LNCaP clone FGC (cell line): ENCODE measurements at regions not wholly inside any gene's neighbourhood (a gene's known extent, or its start where the extent isn't known, plus 50 kb on each side); places are given as distances from the start of the nearest gene placed in this dataset.

Experiments
- DNase-seq: peaks from one replicate; pipeline ENCODE4 v3.0.0-alpha.2; 2011; ENCODE audit warnings: low read depth
- H3K4me3 ChIP-seq: 2 replicates; pipeline ENCODE4 v1.5.1; 2011; ENCODE audit warnings: mild to moderate bottlenecking, low read depth, low read length, control low read depth
- TF ChIP-seq, protein P1 (sequence below): IDR thresholded peaks from 2 replicates; pipeline ENCODE4 v1.5.1; 2012; ENCODE audit warnings: mild to moderate bottlenecking; ENCODE audit not compliant: control insufficient read depth, insufficient read depth; ENCODE audit errors: extremely low read depth

GRCh38 chr17:36863676-36864612 is 73.3 kb upstream of the LHX1 start:
- no peak for DNase-seq
- TF ChIP-seq, protein P1, sequence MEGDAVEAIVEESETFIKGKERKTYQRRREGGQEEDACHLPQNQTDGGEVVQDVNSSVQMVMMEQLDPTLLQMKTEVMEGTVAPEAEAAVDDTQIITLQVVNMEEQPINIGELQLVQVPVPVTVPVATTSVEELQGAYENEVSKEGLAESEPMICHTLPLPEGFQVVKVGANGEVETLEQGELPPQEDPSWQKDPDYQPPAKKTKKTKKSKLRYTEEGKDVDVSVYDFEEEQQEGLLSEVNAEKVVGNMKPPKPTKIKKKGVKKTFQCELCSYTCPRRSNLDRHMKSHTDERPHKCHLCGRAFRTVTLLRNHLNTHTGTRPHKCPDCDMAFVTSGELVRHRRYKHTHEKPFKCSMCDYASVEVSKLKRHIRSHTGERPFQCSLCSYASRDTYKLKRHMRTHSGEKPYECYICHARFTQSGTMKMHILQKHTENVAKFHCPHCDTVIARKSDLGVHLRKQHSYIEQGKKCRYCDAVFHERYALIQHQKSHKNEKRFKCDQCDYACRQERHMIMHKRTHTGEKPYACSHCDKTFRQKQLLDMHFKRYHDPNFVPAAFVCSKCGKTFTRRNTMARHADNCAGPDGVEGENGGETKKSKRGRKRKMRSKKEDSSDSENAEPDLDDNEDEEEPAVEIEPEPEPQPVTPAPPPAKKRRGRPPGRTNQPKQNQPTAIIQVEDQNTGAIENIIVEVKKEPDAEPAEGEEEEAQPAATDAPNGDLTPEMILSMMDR = no peak
- no peak overlapping the region for H3K4me3 ChIP-seq

DNA sequence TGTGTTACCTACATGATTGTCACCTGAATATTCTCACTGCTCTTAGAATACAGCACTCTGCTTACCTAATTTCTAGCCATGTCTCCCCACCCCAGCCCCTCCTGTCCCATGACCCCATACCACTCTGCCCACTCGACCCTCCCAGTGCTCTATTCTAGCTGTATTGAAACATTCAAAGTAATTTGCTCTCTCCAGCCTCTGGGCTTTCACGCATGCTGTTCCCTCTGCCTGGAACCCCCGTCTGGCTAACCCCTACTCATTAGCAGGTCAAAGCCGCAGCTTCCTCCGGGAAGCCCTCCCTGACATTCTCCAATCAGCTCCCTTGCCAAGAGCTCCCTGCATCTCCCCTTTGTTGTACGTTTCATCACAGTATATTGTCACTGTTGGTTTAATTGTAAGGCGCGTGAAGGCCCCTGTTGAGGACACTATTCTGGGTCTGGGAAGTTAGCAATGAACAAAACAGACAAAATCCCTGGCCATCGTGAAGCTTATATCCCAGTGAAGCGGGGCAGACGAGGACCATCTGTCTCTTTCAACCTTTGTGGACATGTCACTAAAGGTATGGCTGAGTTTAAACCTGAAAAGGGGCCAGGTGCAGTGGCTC is 72.3 kb upstream of the LHX1 start:
- no peak overlapping the region for H3K4me3 ChIP-seq
- no peak for DNase-seq
- TF ChIP-seq, protein P1 = no peak

GRCh38 chr17:36867716-36868341 is 69.4 kb upstream of the LHX1 start:
- DNase-seq = no peak
- TF ChIP-seq, protein P1 = no peak
- no peak overlapping the region for H3K4me3 ChIP-seq

DNA sequence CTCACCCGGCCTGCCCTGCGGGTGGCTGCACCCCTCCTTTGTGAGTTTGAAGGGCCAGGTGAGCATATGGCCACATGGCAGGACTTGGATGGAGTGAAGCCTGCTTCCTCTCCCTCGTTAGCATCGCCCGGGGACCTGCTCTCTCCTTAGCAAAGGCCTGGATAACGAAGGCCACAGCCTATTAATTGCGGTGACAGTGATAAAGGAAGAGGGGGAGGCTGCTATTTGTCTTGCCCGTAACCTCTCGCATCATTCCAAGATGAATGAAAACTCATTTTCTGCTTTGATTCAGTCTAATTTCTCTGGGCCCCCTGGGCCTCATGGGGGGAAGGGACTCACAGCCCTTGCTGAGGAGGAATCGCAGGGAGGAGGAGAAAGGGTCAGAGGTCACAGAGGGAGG is 68.5 kb upstream of the LHX1 start:
- no peak overlapping the region for H3K4me3 ChIP-seq
- DNase-seq = no peak
- TF ChIP-seq, protein P1 = no peak

DNA sequence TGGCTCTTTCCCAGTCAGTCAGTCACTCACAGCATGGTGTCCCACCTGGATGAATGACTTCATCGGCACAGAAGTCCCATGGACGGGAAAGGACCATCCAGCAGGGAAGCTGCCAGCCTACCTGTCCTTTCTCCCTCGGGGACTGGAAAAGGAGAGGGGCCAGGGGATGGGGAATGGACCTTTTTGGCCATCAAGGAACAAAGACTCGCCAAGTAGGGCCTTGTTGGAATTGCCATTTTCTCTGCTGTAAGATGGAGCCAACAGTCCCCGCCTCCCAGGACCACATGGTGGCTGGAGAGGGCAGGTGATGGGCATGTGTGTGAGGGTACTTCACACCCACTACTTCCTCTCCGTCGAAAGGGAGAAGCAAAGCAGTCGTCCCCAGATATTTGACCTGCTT is 67.8 kb upstream of the LHX1 start:
- TF ChIP-seq, protein P1 = no peak
- no peak for DNase-seq
- no peak overlapping the region for H3K4me3 ChIP-seq

DNA sequence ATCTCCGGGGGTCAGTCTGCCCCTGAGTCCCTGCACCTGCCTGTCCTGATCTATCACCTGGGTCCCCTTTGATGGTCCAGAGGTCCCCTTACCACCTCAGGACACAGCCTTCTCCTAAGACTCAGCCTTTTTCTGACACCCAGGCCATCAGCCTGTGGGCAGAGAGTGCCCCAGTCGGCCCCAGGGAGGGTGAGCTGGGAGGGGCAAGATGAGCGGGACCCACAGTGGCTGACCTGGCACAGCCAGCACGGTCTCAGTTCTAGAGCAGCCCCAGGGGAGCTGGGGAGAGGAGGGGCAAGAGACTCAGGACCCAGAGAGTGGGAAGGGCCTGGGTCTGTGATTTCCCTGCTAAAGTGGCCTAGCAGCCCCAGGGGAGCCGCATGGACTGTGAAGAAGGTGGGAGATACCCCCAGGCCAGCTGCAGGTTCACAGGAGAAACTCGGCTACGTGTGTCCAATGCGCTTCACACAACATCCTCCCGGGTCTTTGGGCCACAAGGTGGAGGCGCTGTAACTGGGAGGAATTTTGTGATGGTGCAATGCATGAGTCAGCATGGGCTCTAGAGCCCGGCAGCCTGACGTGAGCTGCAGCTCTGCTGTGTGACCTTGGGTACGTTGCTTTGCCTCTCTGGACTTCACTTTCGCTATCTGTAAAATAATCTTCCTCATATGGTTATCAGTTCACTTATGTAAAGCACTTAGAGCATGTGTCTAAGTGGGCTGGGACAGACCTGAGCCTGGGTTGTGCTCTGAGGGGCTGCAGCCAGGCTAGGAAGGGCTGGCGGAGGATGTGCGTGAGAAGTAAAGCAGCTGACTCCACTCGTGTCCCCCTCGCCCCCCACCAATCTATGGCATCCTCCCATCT is 67.2 kb upstream of the LHX1 start:
- DNase-seq = no peak
- H3K4me3 ChIP-seq = no peak overlapping the region
- TF ChIP-seq, protein P1 = no peak
